Colonic mucosa (tissue), 4 donors: ENCODE measurements at regions not wholly inside any gene's neighbourhood (a gene's known extent, or its start where the extent isn't known, plus 50 kb on each side); places are given as distances from the start of the nearest gene placed in this dataset.

Experiments used
- DNase-seq: peaks from one replicate; pipeline ENCODE4 v3.0.0-alpha.2; 2020
- H3K27ac ChIP-seq: fragments of 200-600 bp; one replicate; pipeline ENCODE4 v1.8.0; 2021
- H3K27me3 ChIP-seq: fragments of 200-600 bp; one replicate; pipeline ENCODE4 v1.8.0; 2021
- H3K36me3 ChIP-seq: fragments of 200-600 bp; one replicate; pipeline ENCODE4 v1.8.0; 2021
- H3K4me1 ChIP-seq: fragments of 200-600 bp; one replicate; pipeline ENCODE4 v1.8.0; 2021; ENCODE audit warnings: mild to moderate bottlenecking
- H3K4me3 ChIP-seq: fragments of 200-600 bp; one replicate; pipeline ENCODE4 v1.8.0; 2021
- H3K9ac ChIP-seq, 2 donors: one replicate each; pipeline ENCODE4 v1.7.0; 2013; ENCODE audit warnings: control low read depth in 2 of 2, low read depth in 2 of 2, low read length in 2 of 2
- H3K9me3 ChIP-seq: fragments of 200-600 bp; one replicate; pipeline ENCODE4 v1.8.0; 2021
- intact Hi-C: fragments of 100-400 bp; cut with DNase I; formaldehyde crosslinking; loops from one replicate; pipeline ENCODE4 v1.14.1; 2022
- TF ChIP-seq, protein P1 (sequence below): fragments of 200-600 bp; IDR thresholded peaks from one replicate; pipeline ENCODE4 v1.8.0; 2022; ENCODE audit warnings: antibody characterized with exemption, mild to moderate bottlenecking
- donor health status: healthy.
- donor health status: DM: no; HTN: no; CAD: no.
- donor health status: DM: no; HTN: no; CAD: no.

DNA sequence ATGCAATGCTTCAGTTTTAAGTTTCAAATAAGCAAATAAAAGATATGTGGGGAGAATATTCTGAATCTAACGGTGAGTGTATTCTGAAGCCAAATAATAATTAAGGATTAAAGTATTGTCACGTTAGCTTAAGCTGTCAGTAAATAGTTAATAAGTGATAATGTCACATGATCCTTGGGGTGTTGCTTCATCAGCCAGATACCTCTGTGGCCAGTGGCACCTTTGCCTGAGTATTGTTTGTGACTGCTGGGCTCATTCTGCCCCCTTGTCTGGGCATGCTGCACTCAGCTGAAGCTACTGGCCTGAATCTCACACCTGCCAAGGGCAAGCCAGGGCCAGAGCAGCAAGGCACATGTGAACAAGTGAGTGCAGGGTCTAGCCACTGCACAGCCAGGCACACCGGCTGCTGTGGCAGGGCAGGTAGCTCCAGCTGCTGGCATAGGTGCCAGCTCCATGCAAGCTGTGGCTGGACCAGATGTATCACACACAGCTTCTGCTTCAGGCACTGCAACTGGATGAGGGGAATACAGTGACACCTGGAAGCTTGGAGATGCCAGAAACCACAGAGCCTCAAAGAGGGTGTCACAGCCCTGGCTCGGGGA is 739.7 kb downstream of the SLC6A15 start:
- no peak for DNase-seq
- Histone ChIP-seq H3K4me1 (no peaks in the 10 kb centered on the region), H3K4me3 (no peak overlapping the region), H3K9ac (no peak overlapping the region), H3K27me3 (no peaks in the 10 kb centered on the region), H3K27ac (no peak overlapping the region), H3K36me3 (no peaks in the 10 kb centered on the region), H3K9me3 (no peaks in the 10 kb centered on the region)
- intact Hi-C loops = no loop called here
- TF ChIP-seq, protein P1, sequence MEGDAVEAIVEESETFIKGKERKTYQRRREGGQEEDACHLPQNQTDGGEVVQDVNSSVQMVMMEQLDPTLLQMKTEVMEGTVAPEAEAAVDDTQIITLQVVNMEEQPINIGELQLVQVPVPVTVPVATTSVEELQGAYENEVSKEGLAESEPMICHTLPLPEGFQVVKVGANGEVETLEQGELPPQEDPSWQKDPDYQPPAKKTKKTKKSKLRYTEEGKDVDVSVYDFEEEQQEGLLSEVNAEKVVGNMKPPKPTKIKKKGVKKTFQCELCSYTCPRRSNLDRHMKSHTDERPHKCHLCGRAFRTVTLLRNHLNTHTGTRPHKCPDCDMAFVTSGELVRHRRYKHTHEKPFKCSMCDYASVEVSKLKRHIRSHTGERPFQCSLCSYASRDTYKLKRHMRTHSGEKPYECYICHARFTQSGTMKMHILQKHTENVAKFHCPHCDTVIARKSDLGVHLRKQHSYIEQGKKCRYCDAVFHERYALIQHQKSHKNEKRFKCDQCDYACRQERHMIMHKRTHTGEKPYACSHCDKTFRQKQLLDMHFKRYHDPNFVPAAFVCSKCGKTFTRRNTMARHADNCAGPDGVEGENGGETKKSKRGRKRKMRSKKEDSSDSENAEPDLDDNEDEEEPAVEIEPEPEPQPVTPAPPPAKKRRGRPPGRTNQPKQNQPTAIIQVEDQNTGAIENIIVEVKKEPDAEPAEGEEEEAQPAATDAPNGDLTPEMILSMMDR = no peak

DNA sequence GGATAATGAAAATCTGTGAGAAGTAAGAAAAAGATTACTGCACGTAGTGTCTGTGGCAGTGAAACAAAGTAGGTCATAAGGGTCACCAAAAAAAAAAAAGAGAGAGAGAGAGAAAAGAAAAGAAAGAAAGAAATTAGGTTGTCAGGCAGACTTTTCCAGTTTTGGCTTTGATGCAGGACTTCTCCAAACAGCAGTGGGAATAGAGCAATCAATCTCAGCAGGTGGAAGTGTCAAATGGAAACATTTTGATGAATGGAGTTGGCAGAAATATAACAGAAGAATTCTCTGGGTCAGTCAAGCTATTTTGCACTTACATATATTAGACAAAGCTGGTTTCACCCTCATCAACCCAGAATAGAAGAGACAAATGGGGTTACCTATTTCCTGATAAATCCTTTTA is 745.8 kb downstream of the SLC6A15 start:
- Histone ChIP-seq H3K4me1 (no peaks in the 10 kb centered on the region), H3K9me3 (no peaks in the 10 kb centered on the region), H3K4me3 (no peak overlapping the region), H3K9ac (no peak overlapping the region), H3K27me3 (no peaks in the 10 kb centered on the region), H3K27ac (no peak overlapping the region), H3K36me3 (no peaks in the 10 kb centered on the region)
- TF ChIP-seq, protein P1 = no peak
- intact Hi-C loops = no loop called here
- no peak for DNase-seq

DNA sequence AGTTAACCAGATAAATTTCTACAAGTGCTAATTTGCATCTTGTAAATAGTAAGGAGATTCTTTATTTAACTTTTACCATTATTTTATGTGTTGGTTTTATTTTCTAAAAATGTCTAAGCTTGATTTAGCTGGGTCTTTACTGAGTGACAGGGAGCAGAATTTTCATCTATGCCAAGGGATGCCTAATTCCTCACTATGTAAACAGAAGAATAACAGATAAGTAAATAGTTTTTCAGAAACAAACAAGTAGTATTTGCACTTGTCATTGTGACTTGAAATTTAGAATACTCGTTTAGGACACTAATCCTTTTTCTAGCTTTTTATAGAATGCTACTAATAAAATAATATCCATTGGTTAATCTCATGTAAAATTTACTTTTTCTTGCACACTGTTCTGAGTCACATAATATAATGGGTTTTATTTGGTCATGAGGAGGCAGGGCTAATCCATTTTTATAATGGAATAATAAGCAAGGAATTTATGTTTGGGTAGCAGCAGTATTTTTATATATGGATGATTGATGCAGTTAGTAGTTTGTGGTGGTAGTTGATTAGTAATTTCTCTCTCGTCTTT is 746.5 kb downstream of the SLC6A15 start:
- TF ChIP-seq, protein P1 = no peak
- H3K27me3 ChIP-seq = no peaks in the 10 kb centered on the region
- intact Hi-C loops = no loop called here

DNA sequence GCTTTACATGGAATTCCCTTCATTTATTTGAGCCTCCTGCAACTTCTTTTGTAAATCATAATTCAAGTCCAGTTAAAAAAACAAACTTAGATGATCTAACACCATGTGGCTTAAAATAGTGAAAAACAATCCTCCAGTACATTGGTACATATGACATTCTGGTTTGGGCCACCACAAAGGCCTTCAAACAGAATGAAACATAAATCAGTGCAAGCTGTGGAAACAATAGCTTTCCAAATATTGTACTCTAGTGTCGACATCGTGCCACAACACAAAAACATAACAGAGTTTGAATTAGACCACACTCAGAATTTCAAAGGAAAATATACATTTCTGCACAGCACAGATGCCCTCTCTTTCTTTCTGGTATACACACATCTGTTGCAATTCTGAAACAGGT is 751.3 kb downstream of the SLC6A15 start:
- Histone ChIP-seq H3K9ac (no peak overlapping the region), H3K27me3 (no peaks in the 10 kb centered on the region), H3K9me3 (no peaks in the 10 kb centered on the region), H3K4me3 (no peak overlapping the region), H3K36me3 (no peaks in the 10 kb centered on the region), H3K4me1 (no peaks in the 10 kb centered on the region), H3K27ac (no peak overlapping the region)
- intact Hi-C loops = no loop called here
- TF ChIP-seq, protein P1 = no peak
- no peak for DNase-seq

More for the DNA sequence above, 746.5 kb downstream of the SLC6A15 start:
- no peak for DNase-seq
- Histone ChIP-seq H3K27ac (no peak overlapping the region), H3K4me3 (no peak overlapping the region), H3K36me3 (no peaks in the 10 kb centered on the region), H3K9ac (no peak overlapping the region), H3K9me3 (no peaks in the 10 kb centered on the region), H3K4me1 (no peaks in the 10 kb centered on the region)

DNA sequence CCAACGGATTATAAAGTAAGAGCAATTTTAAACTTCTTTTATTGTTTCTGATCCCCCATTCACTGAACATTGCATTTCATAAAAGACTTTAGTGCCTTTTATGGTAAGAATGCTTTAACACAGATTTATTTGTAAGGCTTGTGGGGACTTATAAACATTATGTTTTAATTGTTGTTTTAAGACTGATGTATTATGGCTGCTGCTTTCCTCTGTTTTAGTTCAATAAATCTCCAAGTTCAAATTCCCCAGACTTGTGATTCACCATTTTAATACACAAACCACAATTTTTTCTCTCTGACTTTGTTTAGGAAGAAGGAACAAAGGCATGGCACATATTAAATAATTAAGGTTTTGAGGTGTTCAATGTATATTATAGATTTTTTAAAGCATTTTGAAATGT is 753.3 kb downstream of the SLC6A15 start:
- Histone ChIP-seq H3K36me3 (no peaks in the 10 kb centered on the region), H3K9ac (no peak overlapping the region), H3K27ac (no peak overlapping the region), H3K4me3 (no peak overlapping the region), H3K4me1 (no peaks in the 10 kb centered on the region), H3K9me3 (no peaks in the 10 kb centered on the region), H3K27me3 (no peaks in the 10 kb centered on the region)
- no peak for DNase-seq
- TF ChIP-seq, protein P1 = no peak
- intact Hi-C loops = no loop called here
